ENCODE measurements at regions not wholly inside any gene's neighbourhood (a gene's known extent, or its start where the extent isn't known, plus 50 kb on each side); places are given as distances from the start of the nearest gene placed in this dataset.
"Not testable (repeated sequence)": the region's sequence is repeated elsewhere in the genome, so short reads cannot be mapped to it uniquely, and the experiment has no call there.

DNA sequence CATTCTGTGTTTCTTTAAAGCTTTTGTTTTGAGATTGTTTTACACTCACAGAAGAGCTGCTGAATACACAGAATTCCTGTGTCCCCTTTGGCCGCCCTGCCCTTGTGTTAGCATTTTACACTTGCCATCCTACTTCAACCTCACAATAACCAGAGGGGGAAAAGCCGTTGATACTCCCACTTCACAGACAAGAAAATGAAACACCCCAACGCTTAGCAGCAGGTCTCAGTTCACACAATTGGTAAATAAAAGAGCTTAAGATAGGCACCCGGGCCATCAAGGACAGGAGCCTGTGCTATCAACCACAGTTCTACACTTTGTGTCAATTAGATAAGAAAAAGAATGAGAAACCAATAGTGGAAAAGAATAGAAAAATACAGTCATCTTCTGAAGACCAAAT is 178.0 kb downstream of the SYK start:
- no peak for DNase-seq (ENCODE audit: low spot score)

DNA sequence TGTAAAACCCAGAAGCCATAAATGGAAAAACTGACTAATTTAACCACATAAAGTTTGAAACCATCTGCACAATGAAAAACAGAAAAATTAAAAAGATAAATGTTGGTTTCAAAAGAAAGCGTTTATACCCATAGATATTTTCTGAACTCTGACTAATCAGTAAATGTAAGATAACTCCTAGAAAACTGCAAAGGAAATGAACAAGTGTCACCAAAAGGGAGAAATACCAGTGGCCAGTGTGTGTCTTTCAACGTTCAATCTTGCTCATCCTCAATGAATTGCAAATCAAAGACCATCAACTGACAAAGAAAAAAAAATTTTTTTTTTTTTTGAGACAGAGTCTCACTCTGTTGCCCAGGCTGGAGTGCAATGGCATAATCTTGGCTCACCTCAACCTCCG is 180.1 kb downstream of the SYK start:
- DNase-seq (ENCODE audit: low spot score) = no peak

DNA sequence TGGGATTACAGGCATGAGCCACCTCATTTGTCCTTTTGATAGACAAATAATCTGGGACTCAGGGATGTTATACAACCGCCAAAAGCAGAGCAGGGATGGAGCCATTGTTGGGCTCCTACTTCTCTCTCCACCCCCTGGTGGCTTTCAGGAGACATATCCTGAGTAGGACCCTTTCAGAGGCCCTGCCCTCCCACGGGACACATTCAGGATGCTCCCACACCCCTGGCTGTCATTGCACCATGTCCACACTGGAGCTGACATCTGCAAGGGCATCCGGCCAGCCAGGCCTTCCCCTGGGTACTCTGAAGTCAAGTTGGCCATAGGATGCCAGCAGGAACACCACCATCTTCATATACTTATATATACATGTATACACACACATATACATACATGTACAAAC is 181.8 kb downstream of the SYK start:
- no peak for DNase-seq (ENCODE audit: low spot score)

DNA sequence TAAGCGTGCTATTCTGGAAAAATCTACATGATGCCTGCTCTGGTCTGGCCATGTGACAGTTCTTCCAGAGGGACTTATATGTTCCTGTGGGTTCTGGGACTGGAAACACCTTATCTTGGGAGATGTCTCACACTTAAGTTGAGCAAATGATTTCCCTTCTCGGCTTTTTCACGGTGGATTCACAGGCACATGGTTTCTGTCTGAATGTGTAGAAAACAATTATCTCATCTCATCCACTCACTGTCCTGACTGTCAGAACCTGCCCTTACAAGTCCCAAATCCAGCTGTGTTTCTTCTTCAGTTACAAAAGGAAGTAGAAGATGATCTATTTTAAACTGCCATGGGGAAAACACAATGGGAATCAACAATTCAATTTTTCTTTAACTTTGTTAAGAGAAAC is 184.0 kb downstream of the SYK start:
- no peak for DNase-seq (ENCODE audit: low spot score)

DNA sequence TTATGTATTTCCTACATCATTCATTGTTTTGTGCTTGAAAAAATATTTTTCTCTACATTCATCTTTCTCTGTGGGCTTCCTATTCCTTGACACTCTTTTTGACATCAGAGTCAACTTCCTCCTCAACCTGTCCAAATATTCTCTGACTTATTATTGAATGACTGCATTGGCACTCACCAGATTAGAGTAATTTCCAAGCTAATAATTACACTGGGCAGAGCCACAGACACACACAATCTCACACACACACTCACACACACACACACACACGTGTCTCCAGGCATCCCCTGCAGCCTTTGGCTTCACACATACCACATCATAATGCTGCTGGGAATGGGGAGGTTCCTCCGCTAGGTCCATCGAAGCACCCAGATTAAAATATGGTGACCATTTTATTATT is 184.5 kb downstream of the SYK start:
- DNase-seq (ENCODE audit: low spot score) = no peak

DNA sequence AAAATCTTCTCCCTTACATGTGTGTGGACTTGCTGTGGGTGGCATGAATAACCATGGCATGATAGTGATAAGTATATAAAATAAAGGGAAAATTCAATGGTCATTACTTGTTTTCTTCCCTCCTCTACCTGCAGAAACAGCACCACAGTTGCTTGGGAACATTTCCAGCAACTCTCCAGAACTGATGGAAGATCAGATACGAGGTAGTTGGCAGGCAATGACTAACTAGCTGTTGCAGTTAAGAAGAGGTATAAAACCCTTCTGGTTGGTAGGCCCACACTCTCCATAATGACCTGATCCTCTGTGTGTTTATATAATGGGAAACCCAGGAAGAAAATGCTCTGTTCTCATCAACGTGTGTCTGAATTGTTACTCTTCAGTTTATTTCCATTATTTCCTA is 185.9 kb downstream of the SYK start:
- no peak for DNase-seq (ENCODE audit: low spot score)

DNA sequence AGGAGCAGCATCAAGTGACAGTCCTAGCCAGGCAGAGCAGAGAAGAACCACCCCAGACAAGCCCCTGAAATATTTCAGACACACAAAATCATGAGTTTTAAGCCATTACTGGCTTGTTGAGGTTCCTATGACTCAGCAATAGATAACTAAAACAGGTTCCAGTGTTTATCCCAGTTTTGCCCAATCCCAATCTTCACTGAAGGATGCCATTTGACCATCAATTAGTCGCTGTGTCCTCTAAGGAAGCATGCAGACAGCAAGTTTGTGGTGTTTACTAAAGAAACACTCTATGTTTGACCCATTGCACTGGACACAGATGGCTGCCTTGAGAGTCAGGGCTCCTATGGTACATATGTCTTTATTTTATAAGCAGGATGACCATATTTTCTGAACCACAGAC is 186.7 kb downstream of the SYK start:
- DNase-seq (ENCODE audit: low spot score) = no peak

DNA sequence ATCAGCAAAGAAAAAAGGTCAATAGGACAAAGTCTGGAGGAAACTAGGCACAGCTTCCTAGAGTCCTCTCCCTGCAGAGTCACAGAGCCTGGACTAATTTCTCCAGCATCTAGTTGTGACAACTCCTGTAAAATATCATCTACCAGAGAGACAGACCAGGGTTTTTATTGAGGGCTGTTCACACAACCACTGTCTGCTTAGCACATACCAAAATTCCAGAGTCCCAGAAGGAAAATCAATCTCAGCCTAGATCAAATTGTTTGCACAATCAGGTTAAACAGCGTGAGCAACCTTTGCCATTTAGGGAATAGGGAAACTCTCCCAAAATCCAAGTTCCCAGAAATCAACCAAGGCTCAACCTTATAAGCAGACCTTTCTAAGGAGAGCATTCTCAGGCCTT is 190.3 kb downstream of the SYK start:
- DNase-seq (ENCODE audit: low spot score) = no peak

DNA sequence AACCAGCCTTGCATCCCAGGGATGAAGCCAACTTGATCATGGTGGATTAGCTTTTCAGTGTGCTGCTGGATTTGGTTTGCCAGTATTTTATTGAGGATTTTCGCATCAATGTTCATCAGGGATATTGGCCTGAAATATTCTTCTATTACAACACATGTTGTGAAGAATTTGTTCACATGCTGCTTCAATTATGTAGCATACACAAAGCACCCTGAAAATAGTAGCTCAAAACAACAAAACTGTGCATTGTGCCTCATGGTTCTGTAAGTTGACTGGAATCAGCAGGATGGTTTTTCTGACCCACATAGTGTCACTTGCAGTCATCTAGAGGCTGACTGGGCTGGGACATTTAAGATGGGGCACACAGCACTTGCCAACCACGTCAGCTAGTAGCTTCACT is 193.9 kb downstream of the SYK start:
- DNase-seq (ENCODE audit: low spot score) = no peak

DNA sequence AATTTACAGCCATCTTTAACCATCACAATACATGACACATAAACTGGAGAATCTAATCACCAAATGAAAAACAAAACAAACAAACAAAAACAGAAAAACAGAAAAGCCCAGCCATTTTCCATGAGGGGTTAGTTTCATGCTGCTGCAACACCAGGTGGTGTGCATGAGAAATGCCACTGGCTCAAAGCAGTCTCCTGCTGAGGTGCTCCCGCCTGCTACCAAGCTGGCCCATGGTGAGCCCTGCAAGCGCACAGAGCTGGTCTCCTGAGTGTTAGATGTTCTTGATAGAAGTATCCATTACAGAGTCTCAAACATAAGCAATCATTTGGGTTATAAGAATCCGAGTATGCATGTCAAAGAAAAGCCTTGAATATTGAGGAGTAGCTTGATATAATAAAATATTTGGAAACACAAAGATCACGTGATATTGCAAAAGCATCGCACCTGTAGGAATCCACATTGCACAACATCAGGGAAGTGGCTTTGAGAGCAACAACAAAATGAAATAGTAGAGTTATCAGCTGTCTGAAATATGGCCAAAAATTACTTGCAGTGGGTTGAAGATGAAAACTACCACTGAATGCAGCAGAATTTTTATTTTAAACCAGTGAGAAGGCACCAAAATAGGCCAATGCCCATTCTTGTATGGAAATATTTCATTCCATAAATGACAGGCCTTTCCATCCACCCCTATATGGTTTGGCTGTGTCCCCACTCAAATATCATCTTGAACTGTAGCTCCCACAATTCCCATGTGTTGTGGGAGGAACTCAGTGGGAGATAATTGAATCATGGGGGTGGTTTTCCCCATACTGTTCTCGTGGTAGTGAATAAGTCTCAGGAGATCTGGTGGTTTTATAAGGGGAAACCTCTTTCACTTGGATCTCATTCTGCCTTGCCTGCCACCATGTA is 194.8 kb downstream of the SYK start:
- no peak for DNase-seq (ENCODE audit: low spot score)

DNA sequence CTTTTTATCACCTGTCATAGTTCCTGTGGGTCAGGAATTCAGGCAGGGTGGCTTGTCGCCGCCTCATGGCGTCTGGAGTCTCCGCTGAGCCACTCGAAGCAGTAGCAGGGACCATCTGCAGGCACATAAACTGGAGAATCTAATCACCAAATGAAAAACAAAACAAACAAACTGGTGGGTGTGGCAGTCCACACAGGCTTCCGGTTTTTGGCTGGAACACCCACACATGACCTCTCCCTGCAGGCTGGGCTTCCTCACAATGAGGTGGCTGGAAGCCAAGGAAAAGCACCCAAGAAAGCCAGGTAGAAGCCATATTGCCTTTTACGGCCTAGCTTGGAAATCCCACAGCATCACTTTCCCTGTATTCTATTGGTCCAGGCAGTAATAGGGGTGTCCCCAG is 197.0 kb downstream of the SYK start:
- DNase-seq (ENCODE audit: low spot score) = no peak

DNA sequence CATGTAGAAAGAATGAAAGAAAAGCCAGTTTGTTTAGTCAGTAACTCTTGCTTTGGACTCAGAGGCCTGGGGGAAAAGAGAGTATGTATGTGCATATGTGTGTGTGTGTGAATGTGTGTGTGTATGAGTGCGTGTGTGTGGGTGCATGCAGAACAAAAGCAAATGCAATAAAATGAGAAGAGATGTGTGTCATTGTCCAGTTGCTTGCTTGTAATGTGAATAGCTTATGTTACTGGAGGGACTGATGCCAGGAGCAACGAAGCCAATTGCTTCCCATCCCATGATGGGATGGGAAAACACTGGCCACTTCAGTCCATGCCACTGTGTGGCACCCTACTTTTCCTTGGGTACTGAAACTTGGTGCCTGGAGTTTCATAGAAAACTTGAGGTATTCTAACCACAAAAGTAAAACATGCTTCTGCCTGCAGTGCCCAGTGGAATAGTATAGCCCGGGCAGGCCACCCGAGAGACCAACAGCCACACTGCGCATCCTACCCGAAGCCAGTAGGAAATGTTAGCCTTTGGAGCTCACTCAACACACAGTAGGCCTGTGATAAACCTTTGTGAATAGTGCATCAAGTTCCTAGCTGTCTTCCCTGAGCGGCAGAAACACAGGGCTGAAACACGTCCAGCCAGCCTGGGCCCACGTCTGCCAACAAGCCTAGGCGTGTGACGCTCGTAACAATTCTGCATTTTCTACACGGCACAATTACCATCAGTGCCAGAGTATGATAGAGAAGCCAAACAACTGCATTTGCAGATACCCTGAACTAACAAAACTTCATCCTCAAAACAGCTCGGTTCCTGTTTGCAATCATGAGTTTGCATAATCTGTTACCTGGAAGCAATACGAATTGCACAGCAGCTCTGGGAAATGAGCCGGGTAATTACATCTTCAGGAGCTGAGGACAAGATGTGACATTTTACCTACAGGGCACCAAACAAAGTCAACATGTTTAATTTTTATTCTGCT is 198.1 kb downstream of the SYK start:
- DNase-seq (ENCODE audit: low spot score) = no peak

DNA sequence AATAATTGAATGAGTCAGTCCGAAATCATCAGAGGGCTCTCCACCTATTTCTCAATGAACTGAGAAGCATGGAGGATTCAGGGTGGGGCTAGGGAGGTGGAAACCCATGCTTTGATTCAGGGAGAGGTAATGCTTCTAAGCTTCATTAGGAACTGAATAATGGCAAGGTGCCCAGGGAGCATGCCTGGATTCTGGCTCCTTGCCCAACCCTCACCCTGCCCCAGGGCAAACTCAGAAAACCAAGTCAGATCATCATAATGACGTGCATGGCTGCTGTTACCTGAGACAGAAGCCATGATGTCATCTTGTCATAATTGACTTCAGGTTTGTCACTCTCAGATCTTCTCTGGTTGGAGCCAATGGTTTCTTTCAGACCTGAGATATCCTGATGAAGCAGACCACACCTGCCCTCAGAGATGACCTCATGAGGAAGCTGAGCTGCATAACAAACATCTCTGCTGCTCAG is 199.6 kb downstream of the SYK start:
- no peak for DNase-seq (ENCODE audit: low spot score)

DNA sequence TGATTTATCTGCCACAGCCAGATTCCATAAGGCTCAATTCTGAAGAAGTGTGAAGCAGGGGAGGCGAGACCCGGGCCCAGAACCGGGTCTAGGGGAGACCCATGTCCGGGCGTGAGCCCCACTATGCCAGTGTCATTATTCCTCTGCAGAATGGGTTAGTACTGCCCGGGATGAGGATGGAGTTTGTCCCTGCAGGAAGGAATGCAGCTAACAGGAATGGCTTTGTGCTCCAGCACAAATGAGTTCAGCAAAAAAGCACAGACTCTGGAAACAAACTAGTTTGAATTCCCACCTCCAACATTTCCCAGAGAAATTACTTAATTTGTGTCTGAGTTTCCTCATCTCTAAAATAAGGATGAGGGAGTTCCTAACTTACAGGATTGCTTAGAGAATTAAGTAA is 202.9 kb downstream of the SYK start:
- no peak for DNase-seq (ENCODE audit: low spot score)

DNA sequence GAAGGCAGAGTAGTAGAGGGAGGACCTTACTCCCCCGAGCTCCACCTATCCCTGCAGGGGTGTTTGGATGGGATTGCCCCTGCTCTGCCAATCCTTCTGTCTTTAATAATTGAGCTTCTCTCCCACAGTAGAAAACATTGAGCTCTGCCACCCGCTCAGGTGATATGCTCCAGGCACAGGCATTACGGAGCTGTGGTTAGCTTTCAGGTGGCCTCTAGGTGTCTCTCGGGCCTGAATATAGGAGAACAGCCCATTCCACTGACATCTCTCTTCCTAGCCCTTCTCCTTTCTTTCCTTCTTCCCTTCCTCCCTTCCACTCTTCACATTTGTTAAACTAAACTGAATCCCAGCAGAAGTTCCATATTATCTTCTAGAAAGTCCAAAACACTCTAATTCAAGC is 203.4 kb downstream of the SYK start:
- no peak for DNase-seq (ENCODE audit: low spot score)

DNA sequence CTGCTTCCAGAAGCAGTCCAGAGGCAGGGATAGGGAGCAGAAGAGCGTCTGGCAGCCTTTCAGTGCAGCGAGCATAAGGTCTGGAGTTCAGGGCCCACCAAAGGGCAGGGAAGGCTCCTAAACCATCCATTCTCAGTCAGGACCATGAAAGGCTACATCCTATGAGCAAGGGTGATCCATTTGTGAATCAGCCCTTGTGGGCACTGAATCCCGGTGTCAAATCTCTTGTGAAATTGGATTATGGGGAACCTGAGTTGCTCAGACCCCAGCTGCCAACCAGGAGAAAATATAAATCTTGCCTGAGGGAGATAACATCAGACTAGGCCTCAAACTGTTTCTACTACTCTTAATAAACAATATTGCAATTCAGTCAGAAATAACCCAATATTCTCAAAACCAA is 204.4 kb downstream of the SYK start:
- peak; percentile 12 for DNase-seq (ENCODE audit: low spot score)

DNA sequence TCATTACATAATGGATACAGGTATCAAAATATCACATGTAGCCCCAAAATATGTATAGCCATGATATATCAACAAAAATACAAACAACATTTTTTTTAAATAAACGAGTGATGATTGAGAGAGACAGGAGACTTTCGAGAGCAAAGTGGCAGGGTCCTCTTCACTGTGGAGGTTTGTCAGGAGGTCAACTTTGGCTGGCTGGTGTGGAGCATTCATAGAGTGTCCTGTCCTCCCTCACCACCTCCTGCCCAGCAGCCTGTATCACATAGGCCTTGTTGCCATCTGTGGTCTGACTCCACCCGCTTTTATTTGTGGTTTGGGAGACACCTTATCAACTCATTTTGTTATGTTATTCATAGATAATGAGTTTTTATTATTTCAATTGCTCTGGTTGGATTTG is 206.9 kb downstream of the SYK start:
- DNase-seq (ENCODE audit: low spot score) = no peak

DNA sequence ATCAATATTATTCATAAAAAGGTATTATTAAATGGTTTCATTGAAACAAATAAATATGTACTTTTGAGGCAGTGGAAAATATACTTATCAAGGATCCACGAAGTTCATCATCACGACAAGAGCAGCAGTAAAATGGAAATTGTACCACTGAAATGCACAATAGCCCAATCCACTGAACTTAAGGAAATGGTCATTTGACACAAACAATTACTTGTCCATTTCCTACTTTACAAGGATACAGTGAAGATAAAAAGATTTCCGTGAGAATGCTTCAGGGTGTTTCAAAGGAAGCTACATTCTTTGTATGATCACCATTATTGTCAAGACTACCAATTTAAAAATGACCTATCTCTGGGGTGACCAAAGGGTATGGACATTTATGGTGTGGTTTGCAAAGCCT is 210.3 kb downstream of the SYK start:
- DNase-seq (ENCODE audit: low spot score) = no peak

DNA sequence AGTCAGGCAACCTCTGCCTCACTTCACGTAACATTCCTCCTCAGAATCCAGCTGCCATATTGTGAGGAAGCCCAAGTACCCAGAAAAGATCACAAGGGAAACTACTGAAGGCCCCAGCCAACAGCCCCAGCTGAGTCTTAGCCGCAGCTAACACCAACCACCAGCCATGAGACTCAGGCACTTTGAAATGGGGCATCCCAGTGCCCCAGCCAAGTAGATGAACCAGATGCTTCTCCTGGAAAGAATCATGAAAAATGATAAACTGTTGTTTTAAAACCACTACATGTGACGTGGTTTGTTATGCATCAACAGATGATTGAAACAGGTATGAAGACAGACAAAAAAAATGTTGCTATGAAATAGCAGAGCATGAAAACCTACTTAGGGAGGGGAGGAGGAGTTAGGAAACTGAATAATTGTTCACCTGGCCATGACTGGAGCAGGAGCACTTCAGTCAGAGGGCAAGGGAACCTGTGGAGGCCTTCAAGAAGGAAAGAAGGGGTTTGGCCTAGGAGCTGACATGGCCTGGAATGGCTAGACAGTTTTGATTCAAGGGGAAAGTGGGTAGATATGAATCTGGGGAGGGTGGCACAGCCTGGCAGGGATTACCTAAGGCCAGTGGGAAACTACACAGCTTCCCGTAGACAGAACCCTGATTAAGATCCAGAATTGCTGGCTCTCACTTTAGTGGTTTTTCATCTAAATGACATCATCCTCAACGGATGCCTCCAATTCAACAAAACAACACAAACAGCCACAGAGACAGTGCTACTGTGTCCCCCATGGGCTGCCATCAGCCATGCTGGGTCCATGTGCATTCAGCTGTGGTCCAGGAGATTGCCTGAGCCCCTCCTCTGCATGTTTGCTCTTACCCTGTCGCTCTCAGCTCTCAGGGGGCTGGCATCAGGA is 211.6 kb downstream of the SYK start:
- DNase-seq (ENCODE audit: low spot score) = no peak

DNA sequence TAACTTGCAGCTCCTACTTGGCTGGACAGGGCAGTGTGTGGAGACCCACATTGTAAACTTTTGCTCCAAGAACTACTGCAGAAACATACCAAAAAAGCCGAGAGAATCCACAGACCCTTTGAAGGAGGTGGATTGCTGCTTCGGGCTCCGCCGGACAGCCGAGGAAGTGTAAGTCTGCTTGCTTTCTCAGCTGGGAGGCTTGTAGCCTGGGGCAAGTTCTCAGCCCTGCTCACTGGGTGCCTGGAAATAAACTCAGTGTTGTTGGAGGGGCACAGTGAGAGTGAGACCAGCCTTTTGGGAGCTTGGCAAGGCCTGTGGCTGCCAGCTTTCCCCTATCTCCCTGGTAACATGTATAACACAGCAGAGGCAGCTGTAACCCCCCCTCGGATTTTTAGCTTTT is 215.6 kb downstream of the SYK start:
- DNase-seq (ENCODE audit: low spot score) = no peak

DNA sequence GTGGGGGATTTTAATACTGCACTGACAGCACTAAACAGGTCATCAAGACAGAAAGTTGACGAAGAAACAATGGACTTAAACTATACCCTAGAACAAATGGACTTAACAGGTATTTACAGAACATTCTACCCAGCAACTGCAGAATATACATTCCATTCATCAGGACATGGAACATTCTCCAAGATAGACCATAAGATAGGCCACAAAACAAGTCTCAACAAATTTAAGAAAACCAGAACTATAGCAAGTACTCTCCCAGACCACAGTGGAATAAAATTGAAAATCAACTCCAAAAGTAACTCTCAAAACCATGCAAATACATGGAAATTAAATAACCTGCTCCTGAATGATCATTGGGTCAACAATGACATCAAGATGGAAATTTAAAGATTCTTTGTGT is 218.3 kb downstream of the SYK start:
- DNase-seq (ENCODE audit: low spot score) = not testable (repeated sequence)
